ENCODE measurements at regions not wholly inside any gene's neighbourhood (a gene's known extent, or its start where the extent isn't known, plus 50 kb on each side); places are given as distances from the start of the nearest gene placed in this dataset.

DNA sequence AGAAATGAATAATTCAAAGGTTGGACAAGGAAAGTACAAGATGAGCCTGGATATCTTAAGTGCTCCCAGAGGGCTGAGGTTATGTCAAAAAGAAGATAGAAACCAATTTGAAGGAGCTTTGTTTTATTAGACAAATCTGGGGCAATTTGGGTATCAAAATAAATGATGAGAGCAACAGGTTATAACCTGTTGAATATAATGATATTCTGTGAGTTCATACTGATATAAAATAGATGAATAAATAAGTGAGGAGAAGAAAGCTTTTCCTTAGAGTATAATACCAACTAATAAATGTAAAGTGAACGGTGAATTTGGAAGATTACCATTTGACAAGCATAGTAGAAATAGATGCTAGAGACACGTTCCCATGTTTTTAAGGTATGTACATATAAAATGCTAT lies 544.2 kb upstream of the ANKRD30A start:
- Histone ChIP-seq H3K4me3 (no peak overlapping the region), H3K4me1 (peaks cover 0 to 5% (median 0%) of the 10 kb centered on the region in 4 donors), H3K36me3 (no peaks in the 10 kb centered on the region), H3K27ac (no peak overlapping the region), H3K27me3 (no peaks in the 10 kb centered on the region), H3K9me3 (no peaks in the 10 kb centered on the region)
- DNase-seq (ENCODE audit: low spot score in 2 of 2), result no peak
- TF ChIP-seq EP300 (IDR thresholded peaks at IDR 0.05) (no peak), POLR2A (IDR thresholded peaks at IDR 0.05) (no peak), CTCF (IDR thresholded peaks at IDR 0.05) (no peak)
- WGBS, 2 donors, result 81 to 88% methylated on average over 2 of the region's 2 CpGs

GRCh38 chr10:36578306-36578705 lies 547.1 kb upstream of the ANKRD30A start:
- no peaks in the 10 kb centered on the region for H3K27me3 ChIP-seq
- H3K4me3 ChIP-seq, result no peak overlapping the region
- no peaks in the 10 kb centered on the region for H3K36me3 ChIP-seq
- no peak overlapping the region for H3K27ac ChIP-seq
- H3K4me1 ChIP-seq, result peaks cover 0 to 18% (median 3%) of the 10 kb centered on the region in 4 donors
- DNase-seq (ENCODE audit: low spot score in 2 of 2), result no peak
- TF ChIP-seq CTCF (IDR thresholded peaks at IDR 0.05) (no peak), EP300 (IDR thresholded peaks at IDR 0.05) (no peak), POLR2A (IDR thresholded peaks at IDR 0.05) (no peak)
- WGBS, 2 donors, result 95 to 97% methylated on average over 5 of the region's 5 CpGs
- H3K9me3 ChIP-seq, result no peaks in the 10 kb centered on the region

DNA sequence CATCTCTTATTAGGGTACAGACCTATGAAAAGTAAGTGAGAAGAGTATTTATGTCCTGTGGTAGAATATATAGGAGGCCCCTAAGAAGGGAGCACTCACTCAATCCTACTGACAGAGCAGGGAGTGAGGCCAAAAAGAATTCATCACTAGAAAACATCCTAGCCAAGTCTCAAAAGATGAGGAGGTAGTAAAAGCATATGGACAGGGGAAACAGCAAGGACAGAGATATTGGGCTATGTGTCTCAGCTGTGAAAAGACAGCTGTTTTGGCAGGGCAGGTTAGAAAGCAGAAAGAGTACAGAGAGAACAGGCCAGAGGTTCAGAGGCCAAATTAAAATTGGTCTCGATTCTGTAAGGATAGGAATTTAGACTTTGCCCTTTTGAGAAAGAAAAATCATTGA lies 548.3 kb upstream of the ANKRD30A start:
- TF ChIP-seq CTCF (IDR thresholded peaks at IDR 0.05) (no peak), EP300 (IDR thresholded peaks at IDR 0.05) (no peak), POLR2A (IDR thresholded peaks at IDR 0.05) (no peak)
- no peak overlapping the region for H3K27ac ChIP-seq
- peaks cover 0 to 21% (median 3%) of the 10 kb centered on the region in 4 donors for H3K4me1 ChIP-seq
- 45 to 49% methylated on average over 1 of the region's 1 CpG for WGBS, 2 donors
- no peaks in the 10 kb centered on the region for H3K36me3 ChIP-seq
- no peak for DNase-seq (ENCODE audit: low spot score in 2 of 2)
- no peaks in the 10 kb centered on the region for H3K27me3 ChIP-seq
- no peak overlapping the region for H3K4me3 ChIP-seq
- H3K9me3 ChIP-seq, result no peaks in the 10 kb centered on the region

GRCh38 chr10:36574207-36574606 lies 551.2 kb upstream of the ANKRD30A start:
- Histone ChIP-seq H3K4me1 (peaks cover 0 to 15% (median 3%) of the 10 kb centered on the region in 4 donors), H3K27ac (peak overlapping the region in 1 of 4 donors; percentile 18), H3K27me3 (no peaks in the 10 kb centered on the region), H3K4me3 (no peak overlapping the region), H3K36me3 (no peaks in the 10 kb centered on the region), H3K9me3 (no peaks in the 10 kb centered on the region)
- peak in 1 of 2 donors; percentile 15 for DNase-seq (ENCODE audit: low spot score in 2 of 2)
- no peak for TF ChIP-seq EP300 (IDR thresholded peaks at IDR 0.05)
- no peak for TF ChIP-seq CTCF (IDR thresholded peaks at IDR 0.05)
- no peak for TF ChIP-seq POLR2A (IDR thresholded peaks at IDR 0.05)

DNA sequence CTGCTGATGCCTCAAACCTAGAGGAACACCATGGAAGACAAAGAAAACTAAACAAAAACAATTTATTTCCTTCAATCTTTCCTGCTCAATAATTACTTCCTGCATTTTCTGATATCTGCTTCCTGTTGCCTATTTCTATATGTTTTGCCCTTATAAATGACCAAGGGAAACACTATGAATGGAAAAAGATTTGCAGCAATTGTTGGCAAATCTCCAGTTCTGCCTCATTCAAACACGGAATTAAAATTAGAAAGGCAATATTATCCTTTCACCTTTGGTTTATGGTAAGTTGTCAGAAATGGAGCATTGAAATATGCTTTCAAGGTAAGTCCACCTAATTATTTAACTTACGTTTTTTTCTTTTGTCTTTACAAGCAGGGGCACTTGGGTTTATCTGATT lies 552.2 kb upstream of the ANKRD30A start:
- no peaks in the 10 kb centered on the region for H3K27me3 ChIP-seq
- no peaks in the 10 kb centered on the region for H3K9me3 ChIP-seq
- H3K4me1 ChIP-seq, result peaks cover 0 to 15% (median 3%) of the 10 kb centered on the region in 4 donors
- H3K27ac ChIP-seq, result no peak overlapping the region
- 46 to 47% methylated on average over 2 of the region's 2 CpGs for WGBS, 2 donors
- no peak for TF ChIP-seq EP300 (IDR thresholded peaks at IDR 0.05)
- no peak for TF ChIP-seq POLR2A (IDR thresholded peaks at IDR 0.05)
- no peak for TF ChIP-seq CTCF (IDR thresholded peaks at IDR 0.05)
- DNase-seq (ENCODE audit: low spot score in 2 of 2), result no peak
- H3K4me3 ChIP-seq, result no peak overlapping the region
- no peaks in the 10 kb centered on the region for H3K36me3 ChIP-seq
